Activated naive CD4-positive, alpha-beta T cell treated with anti-CD3 and anti-CD28 coated beads, Interleukin-2, amount 10 ng/mL, durations not matched to agents 7 days and 5 days (primary cell): ENCODE measurements at regions not wholly inside any gene's neighbourhood (a gene's known extent, or its start where the extent isn't known, plus 50 kb on each side); places are given as distances from the start of the nearest gene placed in this dataset.
"Not testable (repeated sequence)": the region's sequence is repeated elsewhere in the genome, so short reads cannot be mapped to it uniquely, and the experiment has no call there.

Experiments used
- CTCF ChIA-PET: fragments of 350-600 bp; sonication (Branson Sonifier 250); formaldehyde crosslinking; loops from one replicate; lab custom pipeline; 2021; ENCODE audit warnings: antibody characterized with exemption; lab: Charles Lee
- DNase-seq: peaks from one replicate; pipeline ENCODE4 v3.0.0-alpha.2; 2020
- H3K27ac Mint-ChIP-seq: one replicate; pipeline ENCODE4 v1.8.0; 2021; ENCODE audit warnings: mild to moderate bottlenecking, moderate library complexity, mixed read lengths
- H3K27me3 Mint-ChIP-seq: one replicate; pipeline ENCODE4 v1.8.0; 2021; ENCODE audit warnings: mild to moderate bottlenecking, mixed read lengths
- H3K36me3 Mint-ChIP-seq: one replicate; pipeline ENCODE4 v1.8.0; 2021; ENCODE audit warnings: mixed read lengths
- H3K4me1 Mint-ChIP-seq: one replicate; pipeline ENCODE4 v1.8.0; 2021; ENCODE audit warnings: mixed read lengths
- H3K4me3 Mint-ChIP-seq: one replicate; pipeline ENCODE4 v1.8.0; 2021; ENCODE audit warnings: mild to moderate bottlenecking, moderate library complexity, mixed read lengths
- H3K9me3 Mint-ChIP-seq: one replicate; pipeline ENCODE4 v1.8.0; 2021; ENCODE audit warnings: mixed read lengths

- no peak for DNase-seq
- CTCF ChIA-PET, result no interaction called here
- H3K27me3 Mint-ChIP-seq, result no peaks in the 10 kb centered on the region
- H3K36me3 Mint-ChIP-seq, result no peaks in the 10 kb centered on the region
- H3K4me1 Mint-ChIP-seq, result no peaks in the 10 kb centered on the region
- peaks cover 6% of the 10 kb centered on the region for H3K9me3 Mint-ChIP-seq
- H3K4me3 Mint-ChIP-seq, result no peak overlapping the region
- no peak overlapping the region for H3K27ac Mint-ChIP-seq
These were observed 274.2 kb downstream of the CDH19 start for GRCh38 chr18:66329716-66330115.

DNA sequence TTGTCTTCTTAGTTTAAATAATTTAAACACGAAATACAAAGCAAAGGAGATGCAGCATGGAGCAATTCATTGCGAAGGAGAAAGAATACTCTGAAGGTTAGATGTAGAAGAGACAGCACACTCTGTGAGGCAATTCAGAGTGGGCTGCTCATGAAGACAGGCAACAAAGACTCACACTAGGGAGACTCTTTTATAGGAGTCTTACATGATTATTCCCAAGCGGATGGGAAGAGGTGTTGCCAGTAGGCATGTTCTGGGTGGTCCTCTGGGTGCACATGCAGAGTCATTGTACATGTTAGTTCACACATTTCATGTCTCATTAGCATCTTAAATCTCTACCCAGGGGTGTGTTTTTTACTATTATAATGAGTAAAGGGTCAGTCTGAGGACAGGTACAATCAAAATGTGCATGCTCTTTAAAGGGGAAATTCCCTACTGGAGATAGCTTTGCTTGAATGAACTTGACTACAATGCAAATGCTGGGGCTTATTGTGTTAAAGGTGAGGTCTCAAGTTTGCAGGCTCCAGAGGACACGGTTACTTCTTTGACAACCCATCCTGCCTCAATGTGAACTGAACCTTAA is 275.5 kb downstream of the CDH19 start:
- Mint-ChIP-seq H3K27ac (no peak overlapping the region), H3K36me3 (no peaks in the 10 kb centered on the region), H3K4me3 (no peak overlapping the region), H3K9me3 (peaks cover 6% of the 10 kb centered on the region), H3K27me3 (no peaks in the 10 kb centered on the region), H3K4me1 (no peaks in the 10 kb centered on the region)
- DNase-seq, result no peak
- CTCF ChIA-PET, result no interaction called here

GRCh38 chr18:66325251-66325650 is 278.6 kb downstream of the CDH19 start:
- Mint-ChIP-seq H3K27me3 (no peaks in the 10 kb centered on the region), H3K9me3 (peaks cover 3% of the 10 kb centered on the region), H3K4me3 (no peak overlapping the region), H3K27ac (no peak overlapping the region), H3K4me1 (no peaks in the 10 kb centered on the region), H3K36me3 (no peaks in the 10 kb centered on the region)
- no peak for DNase-seq
- CTCF ChIA-PET, result no interaction called here

GRCh38 chr18:66324616-66325015 is 279.3 kb downstream of the CDH19 start:
- no peak for DNase-seq
- no peak overlapping the region for H3K27ac Mint-ChIP-seq
- no peak overlapping the region for H3K4me3 Mint-ChIP-seq
- no peaks in the 10 kb centered on the region for H3K4me1 Mint-ChIP-seq
- no peaks in the 10 kb centered on the region for H3K36me3 Mint-ChIP-seq
- no peaks in the 10 kb centered on the region for H3K27me3 Mint-ChIP-seq
- peaks cover 3% of the 10 kb centered on the region for H3K9me3 Mint-ChIP-seq
- CTCF ChIA-PET, result no interaction called here

DNA sequence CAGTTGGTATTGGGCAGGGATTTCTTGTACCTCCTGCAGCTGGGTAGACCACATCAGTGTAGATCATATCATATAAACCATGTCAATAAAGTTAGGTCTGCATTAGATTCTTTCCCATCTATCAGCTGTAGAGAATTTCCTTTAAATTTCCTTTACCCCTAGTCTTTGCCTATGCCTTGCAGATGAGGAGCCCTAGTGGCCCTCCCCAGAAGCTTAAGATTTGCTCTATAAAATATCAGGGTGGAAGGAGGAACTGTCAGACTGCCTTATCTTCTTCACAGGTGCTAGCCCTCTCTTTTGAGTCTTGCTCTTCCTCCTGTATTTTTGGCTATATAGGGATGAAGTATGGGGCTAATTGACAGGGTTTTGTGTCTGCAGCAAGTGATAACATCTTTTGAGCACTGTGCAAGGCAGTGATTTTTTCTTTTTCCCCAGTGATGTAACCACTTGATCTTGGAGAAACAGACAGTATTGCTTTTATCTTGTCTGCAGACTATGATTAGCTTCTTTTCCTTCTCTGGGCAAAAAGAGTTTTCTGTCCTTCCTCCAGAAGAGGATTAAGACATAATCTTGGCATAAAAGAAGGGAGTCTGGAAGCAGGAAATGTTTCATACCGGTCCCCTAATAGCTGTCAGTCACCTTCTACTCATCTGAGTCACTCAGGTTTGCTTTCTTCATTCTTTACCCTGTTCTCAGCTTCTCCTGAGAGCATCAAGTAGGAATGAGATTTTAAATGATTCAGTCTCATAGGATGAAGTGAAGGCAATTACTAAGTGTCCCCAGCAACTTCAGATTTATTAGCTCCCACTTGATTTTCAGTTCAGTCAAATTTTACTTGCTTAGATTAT is 286.4 kb downstream of the CDH19 start:
- Mint-ChIP-seq H3K4me1 (no peaks in the 10 kb centered on the region), H3K9me3 (peaks cover 1% of the 10 kb centered on the region), H3K36me3 (no peaks in the 10 kb centered on the region), H3K27me3 (no peaks in the 10 kb centered on the region), H3K27ac (no peak overlapping the region), H3K4me3 (no peak overlapping the region)
- CTCF ChIA-PET, result no interaction called here
- no peak for DNase-seq

DNA sequence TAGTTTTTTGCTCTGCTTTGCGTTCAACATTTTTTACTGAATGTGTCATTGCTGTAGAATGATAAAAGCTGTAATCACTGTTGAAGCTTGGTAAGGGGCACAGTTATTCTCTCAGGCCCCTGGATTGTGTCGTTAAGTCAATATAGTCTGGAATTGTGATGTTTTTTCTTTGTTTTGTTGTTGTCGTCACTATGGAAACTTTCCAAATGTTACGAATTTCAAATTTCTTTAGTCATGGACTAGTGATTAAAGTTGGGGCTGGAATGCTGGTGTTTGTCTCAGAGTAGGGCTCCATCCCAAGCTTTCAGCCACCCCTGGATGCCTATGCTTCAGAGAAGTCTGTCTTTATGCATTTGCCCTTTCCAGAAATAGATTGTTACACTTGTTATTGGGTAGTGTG is 287.2 kb downstream of the CDH19 start:
- CTCF ChIA-PET, result no interaction called here
- Mint-ChIP-seq H3K27me3 (no peaks in the 10 kb centered on the region), H3K9me3 (peaks cover 4% of the 10 kb centered on the region), H3K27ac (no peak overlapping the region), H3K36me3 (no peaks in the 10 kb centered on the region), H3K4me1 (no peaks in the 10 kb centered on the region), H3K4me3 (no peak overlapping the region)
- DNase-seq, result no peak

DNA sequence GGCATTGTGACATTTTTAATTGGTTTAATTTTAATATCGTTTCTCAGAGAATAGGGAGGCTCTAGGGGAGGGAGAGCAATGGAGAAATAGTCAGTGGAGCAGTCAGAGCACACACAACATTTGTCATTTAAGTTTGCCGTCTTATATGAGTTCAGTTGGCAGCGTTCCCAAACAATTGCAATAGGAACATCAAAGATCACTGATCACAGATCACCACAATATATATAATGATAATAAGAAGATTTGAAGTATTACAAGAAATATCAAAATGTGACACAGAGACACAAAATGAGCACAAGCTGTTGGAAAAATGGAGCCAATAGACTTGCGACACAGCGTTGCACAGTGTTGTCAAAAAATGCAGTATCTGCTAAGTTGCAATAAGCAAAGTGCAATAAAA is 303.7 kb downstream of the CDH19 start:
- peaks cover 6% of the 10 kb centered on the region for H3K9me3 Mint-ChIP-seq
- no peak overlapping the region for H3K27ac Mint-ChIP-seq
- no peaks in the 10 kb centered on the region for H3K4me1 Mint-ChIP-seq
- H3K27me3 Mint-ChIP-seq, result no peaks in the 10 kb centered on the region
- no peak overlapping the region for H3K4me3 Mint-ChIP-seq
- CTCF ChIA-PET, result no interaction called here
- no peak for DNase-seq
- no peaks in the 10 kb centered on the region for H3K36me3 Mint-ChIP-seq

DNA sequence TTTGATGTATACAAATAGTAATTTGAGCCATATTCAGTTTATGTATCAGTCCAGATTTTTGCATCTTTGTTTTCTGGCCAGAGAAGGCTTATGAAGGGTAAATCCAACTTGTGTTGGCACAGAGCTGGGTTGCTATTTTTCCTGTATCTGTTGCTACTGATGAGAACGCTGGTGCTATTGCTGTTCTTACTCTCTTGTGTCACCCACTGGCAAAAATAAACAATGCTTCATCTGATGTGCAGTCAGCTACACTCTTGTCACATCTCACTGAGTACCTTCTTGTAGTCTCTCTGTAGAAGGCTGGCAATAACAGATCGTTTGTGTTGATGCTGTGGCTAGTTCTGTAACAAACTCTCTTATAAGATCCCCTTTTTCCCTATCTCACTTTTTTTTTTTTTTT is 323.4 kb downstream of the CDH19 start:
- CTCF ChIA-PET, result no interaction called here
- H3K9me3 Mint-ChIP-seq, result peaks cover 6% of the 10 kb centered on the region
- no peak for DNase-seq
- no peaks in the 10 kb centered on the region for H3K27me3 Mint-ChIP-seq
- H3K27ac Mint-ChIP-seq, result no peak overlapping the region
- no peak overlapping the region for H3K4me3 Mint-ChIP-seq
- no peaks in the 10 kb centered on the region for H3K36me3 Mint-ChIP-seq
- H3K4me1 Mint-ChIP-seq, result no peaks in the 10 kb centered on the region

DNA sequence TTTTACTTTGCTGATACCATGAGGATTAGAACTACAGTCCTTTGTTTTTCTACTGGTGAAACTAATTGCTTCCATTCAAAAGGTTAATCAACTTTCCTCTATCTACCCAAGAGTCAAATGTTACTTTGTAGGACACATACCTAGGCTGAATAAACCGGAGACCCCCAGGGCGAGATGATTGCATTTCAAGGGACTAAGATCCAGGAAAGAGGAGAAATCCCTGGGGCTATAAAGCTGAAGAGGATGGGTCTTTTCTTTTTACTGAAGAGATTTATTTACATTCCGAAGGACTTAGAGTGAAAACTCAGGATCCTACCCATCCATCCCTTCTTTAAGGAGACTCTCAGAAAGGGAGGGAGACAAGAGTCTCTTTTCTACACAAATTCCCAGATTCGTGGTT is 331.9 kb downstream of the CDH19 start:
- no peak for DNase-seq
- no peaks in the 10 kb centered on the region for H3K4me1 Mint-ChIP-seq
- H3K27me3 Mint-ChIP-seq, result no peaks in the 10 kb centered on the region
- no peak overlapping the region for H3K27ac Mint-ChIP-seq
- peaks cover 20% of the 10 kb centered on the region for H3K9me3 Mint-ChIP-seq
- CTCF ChIA-PET, result no interaction called here
- H3K4me3 Mint-ChIP-seq, result no peak overlapping the region
- no peaks in the 10 kb centered on the region for H3K36me3 Mint-ChIP-seq

DNA sequence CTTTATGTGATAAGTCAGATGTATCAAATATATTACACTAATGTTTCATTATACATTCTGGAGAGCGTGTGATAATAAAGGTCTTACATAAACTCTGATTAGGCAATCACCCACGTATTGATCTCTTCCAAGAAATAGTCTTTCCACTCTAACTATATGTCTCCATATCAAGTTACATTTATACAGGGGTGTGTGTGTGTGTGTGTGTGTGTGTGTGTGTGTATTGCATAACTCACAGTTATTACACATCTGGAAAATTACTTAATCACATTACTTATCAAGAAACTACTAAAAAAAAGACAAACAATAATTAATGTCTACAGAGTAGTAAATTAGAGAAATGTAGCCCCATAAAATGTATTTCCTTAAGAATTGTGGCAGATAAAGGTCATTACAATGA is 339.8 kb downstream of the CDH19 start:
- CTCF ChIA-PET, result no interaction called here
- no peaks in the 10 kb centered on the region for H3K4me1 Mint-ChIP-seq
- no peak overlapping the region for H3K27ac Mint-ChIP-seq
- peaks cover 6% of the 10 kb centered on the region for H3K9me3 Mint-ChIP-seq
- H3K36me3 Mint-ChIP-seq, result no peaks in the 10 kb centered on the region
- no peak overlapping the region for H3K4me3 Mint-ChIP-seq
- H3K27me3 Mint-ChIP-seq, result no peaks in the 10 kb centered on the region
- DNase-seq, result no peak

GRCh38 chr18:66254121-66254520 is 349.8 kb downstream of the CDH19 start:
- H3K9me3 Mint-ChIP-seq, result peaks cover 8% of the 10 kb centered on the region
- no peaks in the 10 kb centered on the region for H3K27me3 Mint-ChIP-seq
- DNase-seq, result no peak
- no peak overlapping the region for H3K4me3 Mint-ChIP-seq
- H3K4me1 Mint-ChIP-seq, result no peaks in the 10 kb centered on the region
- H3K27ac Mint-ChIP-seq, result no peak overlapping the region
- CTCF ChIA-PET, result no interaction called here
- no peaks in the 10 kb centered on the region for H3K36me3 Mint-ChIP-seq

DNA sequence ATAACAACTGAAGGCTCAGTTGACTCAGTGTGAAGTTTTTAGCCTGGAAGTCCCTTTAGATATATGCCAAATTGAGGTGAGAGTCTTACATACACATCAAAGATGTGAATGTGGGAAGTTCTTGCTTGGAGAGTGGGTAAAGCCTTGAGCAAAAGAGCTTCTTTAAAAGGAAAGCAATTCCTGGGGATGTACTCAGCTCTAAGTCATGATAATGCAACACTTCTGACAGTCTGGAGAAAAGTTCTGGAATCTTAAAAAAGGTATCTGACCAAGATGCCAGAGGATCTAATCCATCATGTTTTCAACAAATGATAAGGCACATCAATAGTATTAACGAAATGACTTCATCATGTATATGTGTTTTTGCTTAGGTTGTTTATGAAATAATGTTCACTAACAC is 351.2 kb downstream of the CDH19 start:
- Mint-ChIP-seq H3K27me3 (no peaks in the 10 kb centered on the region), H3K27ac (no peak overlapping the region), H3K4me1 (no peaks in the 10 kb centered on the region)

GRCh38 chr18:66235206-66235605 is 368.7 kb downstream of the CDH19 start:
- H3K4me1 Mint-ChIP-seq, result no peaks in the 10 kb centered on the region
- no peaks in the 10 kb centered on the region for H3K36me3 Mint-ChIP-seq
- H3K27me3 Mint-ChIP-seq, result no peaks in the 10 kb centered on the region
- CTCF ChIA-PET, result no interaction called here
- peaks cover 11% of the 10 kb centered on the region for H3K9me3 Mint-ChIP-seq
- DNase-seq, result no peak
- no peak overlapping the region for H3K4me3 Mint-ChIP-seq
- no peak overlapping the region for H3K27ac Mint-ChIP-seq

More for the DNA sequence above, 351.2 kb downstream of the CDH19 start:
- no peak overlapping the region for H3K4me3 Mint-ChIP-seq
- H3K9me3 Mint-ChIP-seq, result peaks cover 4% of the 10 kb centered on the region
- H3K36me3 Mint-ChIP-seq, result no peaks in the 10 kb centered on the region
- CTCF ChIA-PET, result no interaction called here
- DNase-seq, result no peak

- no peaks in the 10 kb centered on the region for H3K36me3 Mint-ChIP-seq
- no peak overlapping the region for H3K27ac Mint-ChIP-seq
- H3K4me3 Mint-ChIP-seq, result no peak overlapping the region
- peaks cover 2% of the 10 kb centered on the region for H3K9me3 Mint-ChIP-seq
- no peaks in the 10 kb centered on the region for H3K4me1 Mint-ChIP-seq
- CTCF ChIA-PET, result interaction anchor here (0.6 kb wide), 1 partner anchor 276 kb away, joined by 3 read pairs; no protein-coding TSS in a partner anchor
- DNase-seq, result no peak
- H3K27me3 Mint-ChIP-seq, result no peaks in the 10 kb centered on the region
These were observed 377.1 kb downstream of the CDH19 start for GRCh38 chr18:66226782-66227181.

DNA sequence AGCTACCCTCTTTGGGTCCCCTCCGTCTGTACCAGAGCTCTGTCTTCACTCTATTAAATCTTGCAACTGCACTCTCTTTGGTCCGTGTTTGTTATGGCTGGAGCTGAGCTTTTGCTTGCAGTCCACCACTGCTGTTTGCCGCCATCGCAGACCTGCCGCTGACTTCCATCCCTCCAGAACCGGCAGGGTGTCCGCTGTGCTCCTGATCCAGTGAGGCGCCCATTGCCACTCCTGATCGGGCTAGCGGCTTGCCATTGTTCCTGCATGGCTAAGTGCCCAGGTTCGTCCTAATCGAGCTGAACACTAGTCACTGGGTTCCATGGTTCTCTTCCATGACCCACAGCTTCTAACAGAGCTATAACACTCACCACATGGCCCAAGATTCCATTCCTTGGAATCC is 380.6 kb downstream of the CDH19 start:
- H3K27me3 Mint-ChIP-seq, H3K36me3 Mint-ChIP-seq, DNase-seq, H3K4me1 Mint-ChIP-seq, CTCF ChIA-PET, H3K4me3 Mint-ChIP-seq, H3K9me3 Mint-ChIP-seq, H3K27ac Mint-ChIP-seq: not testable (repeated sequence)
